SH-SY5Y (cell line): ENCODE measurements at regions not wholly inside any gene's neighbourhood (a gene's known extent, or its start where the extent isn't known, plus 50 kb on each side); places are given as distances from the start of the nearest gene placed in this dataset.

Experiments
- GATA2 ChIP-seq: IDR thresholded peaks from 2 replicates; pipeline ENCODE4 v1.6.1; 2011; ENCODE audit warnings: mild to moderate bottlenecking, low read depth, low read length
- GATA3 ChIP-seq: IDR thresholded peaks from 2 replicates; pipeline ENCODE4 v1.6.1; 2011; ENCODE audit warnings: low read depth, mild to moderate bottlenecking, low read length, moderate library complexity

DNA sequence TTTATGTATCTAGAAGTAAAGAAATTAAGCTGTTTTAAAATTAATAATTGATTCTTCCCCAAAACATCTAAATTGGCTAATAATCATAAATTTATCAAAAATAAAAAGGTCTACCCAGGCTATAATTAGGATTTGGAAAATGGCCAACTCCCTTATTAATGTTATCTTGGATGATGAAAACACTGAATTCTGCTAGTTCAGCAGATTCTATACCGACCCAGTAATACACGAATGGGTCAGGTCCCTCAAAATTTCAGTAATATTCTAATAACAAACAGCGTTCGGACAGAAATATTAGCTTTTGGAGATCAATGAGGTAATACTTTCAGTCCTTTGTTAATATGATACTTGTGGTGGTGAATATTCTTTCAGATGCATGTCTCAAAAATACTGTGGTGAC is 360.7 kb upstream of the MGMT start:
- TF ChIP-seq GATA2 (no peak), GATA3 (no peak)
